ENCODE measurements at regions not wholly inside any gene's neighbourhood (a gene's known extent, or its start where the extent isn't known, plus 50 kb on each side); places are given as distances from the start of the nearest gene placed in this dataset.
A peak's percentile ranks its signal among the peaks of the same experiment; 100 is the strongest.

- no peak overlapping the region for H3K23ac ChIP-seq (ENCODE audit: low read depth, low read length)
- no TSS peak for BruUV-seq (replicated peaks)
- H3K79me1 ChIP-seq (ENCODE audit: low read depth in 1 of 2, low read length in 2 of 2) = no peaks in the 10 kb centered on the region
- peaks cover 15% of the 10 kb centered on the region for H3K9me1 ChIP-seq (ENCODE audit: insufficient read depth, low read length)
- no peak overlapping the region for H3K9ac ChIP-seq (ENCODE audit: low read depth, low read length)
- H3K4ac ChIP-seq (ENCODE audit: low read depth, low read length) = no peak overlapping the region
- H3K18ac ChIP-seq (ENCODE audit: low read depth, low read length) = no peak overlapping the region
- no peak overlapping the region for H3K4me3 ChIP-seq (ENCODE audit: insufficient read depth, low read depth, low read length)
- peaks cover 4% of the 10 kb centered on the region; the same call in 1 of the 2 replicates for H3K9me3 ChIP-seq (ENCODE audit: control insufficient read depth, insufficient read depth, low read length)
- peaks cover 11% of the 10 kb centered on the region for H3K4me1 ChIP-seq (ENCODE audit: control insufficient read depth, insufficient read depth, low read length)
- peaks cover 15% of the 10 kb centered on the region for H3K27me3 ChIP-seq (ENCODE audit: control insufficient read depth, insufficient read depth, low read length)
- no peaks in the 10 kb centered on the region for H3K36me3 ChIP-seq (ENCODE audit: control insufficient read depth, insufficient read depth, low read length)
- no peak overlapping the region for H2BK5ac ChIP-seq (ENCODE audit: low read depth, low read length, poor library complexity, severe bottlenecking)
- no peak overlapping the region for H2BK20ac ChIP-seq (ENCODE audit: low read depth, low read length)
- no peak overlapping the region for H2BK120ac ChIP-seq (ENCODE audit: low read depth, low read length)
- no peak overlapping the region for H4K5ac ChIP-seq (ENCODE audit: low read depth, low read length)
- intact Hi-C loops (cut with micrococcal nuclease) (no loop called here), in situ Hi-C loops (cut with MboI; ENCODE audit: low sequenced_read_pairs) (no loop called here), dilution Hi-C loops (cut with HindIII; ENCODE audit: low sequenced_read_pairs, unreplicated experiment) (no loop called here)
- no peak overlapping the region for H3K14ac ChIP-seq (replicated peaks; ENCODE audit: low read depth, low read length)
- DNase-seq = peak; percentile 54
- no peak overlapping the region for H2BK15ac ChIP-seq (ENCODE audit: low read depth, low read length)
- H3K4me2 ChIP-seq (ENCODE audit: low read depth, low read length) = no peak overlapping the region
- H2AK9ac ChIP-seq (replicated peaks; ENCODE audit: low read depth, low read length, poor library complexity) = no peak overlapping the region
- TF ChIP-seq MAZ (IDR thresholded peaks at IDR 0.05; ENCODE audit: borderline replicate concordance, low read depth, low read length) (no peak), RCOR1 (IDR thresholded peaks at IDR 0.05; ENCODE audit: insufficient replicate concordance, low read length) (no peak), RFX5 (IDR thresholded peaks at IDR 0.05; ENCODE audit: low read depth, low read length) (no peak), MAFK (IDR thresholded peaks at IDR 0.05; ENCODE audit: low read depth, low read length) (no peak), FOS (IDR thresholded peaks at IDR 0.05; ENCODE audit: low read depth, low read length) (no peak), ELK1 (IDR thresholded peaks at IDR 0.05; ENCODE audit: borderline replicate concordance, low read depth, low read length) (no peak), RAD21 (IDR thresholded peaks at IDR 0.05; ENCODE audit: low read length) (no peak), CEBPB (IDR thresholded peaks at IDR 0.05; ENCODE audit: low read depth, low read length) (no peak)
- POLR2A ChIA-PET (ENCODE audit: unreplicated experiment) = no interaction called here
- H4K8ac ChIP-seq (ENCODE audit: low read depth in 2 of 2, low read length in 2 of 2) = no peak overlapping the region
- no peak overlapping the region for H3K27ac ChIP-seq (ENCODE audit: insufficient read depth, low read length)
- 0% methylated on average over 2 of the region's 2 CpGs; no CpG with 5 or more reads in 1 of the 2 experiments for WGBS, 2 experiments (ENCODE audit: extremely low coverage in 2 of 2, insufficient read length in 1 of 2)
- CTCF ChIA-PET = no interaction called here
- no peak overlapping the region for H2AFZ ChIP-seq (replicated peaks; ENCODE audit: low read length, poor library complexity)
- H4K20me1 ChIP-seq (ENCODE audit: insufficient read depth, low read length) = no peaks in the 10 kb centered on the region
- peak; percentile 62 for ATAC-seq (ENCODE audit: low read depth)
- H4K91ac ChIP-seq (ENCODE audit: insufficient read depth, low read depth, low read length) = no peak overlapping the region
- H2AK5ac ChIP-seq (ENCODE audit: low read depth, low read length) = no peak overlapping the region
- no peak overlapping the region for H3K56ac ChIP-seq (ENCODE audit: extremely low read depth, insufficient read depth, low read length)
These were observed 140.2 kb upstream of the OTOS start for GRCh38 chr2:240280621-240281020.

Data from IMR-90 (cell line).